ENCODE measurements at regions not wholly inside any gene's neighbourhood (a gene's known extent, or its start where the extent isn't known, plus 50 kb on each side); places are given as distances from the start of the nearest gene placed in this dataset.

DNA sequence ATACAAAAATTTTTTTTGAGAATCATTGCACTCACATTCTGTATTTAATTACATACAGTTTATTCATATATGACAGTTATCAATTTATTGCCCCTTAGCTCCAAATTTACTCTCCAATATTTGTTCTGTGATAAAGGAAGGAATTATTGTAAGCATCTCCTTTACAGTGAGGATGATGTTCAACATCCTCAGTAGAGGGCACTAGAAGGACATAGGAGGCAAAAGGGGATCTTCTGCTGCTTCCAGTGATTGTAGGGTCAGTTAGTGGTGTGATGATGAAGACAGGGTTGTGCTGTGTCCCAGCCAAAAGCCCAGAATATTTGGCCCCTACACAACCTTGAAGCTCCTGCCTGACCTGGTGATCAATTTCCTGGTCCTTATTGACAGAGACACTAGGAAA is 89.9 kb upstream of the DCBLD2 start:
- TF ChIP-seq CTCF (IDR thresholded peaks at IDR 0.05) = no peak
- no peak for TF ChIP-seq POLR2A (IDR thresholded peaks at IDR 0.05)
